ENCODE measurements at regions not wholly inside any gene's neighbourhood (a gene's known extent, or its start where the extent isn't known, plus 50 kb on each side); places are given as distances from the start of the nearest gene placed in this dataset.

GRCh38 chrX:39927380-39927779, 170.4 kb downstream of the BCOR start:
- no peak overlapping the region for H4K5ac ChIP-seq (ENCODE audit: low read depth, low read length)
- no peaks in the 10 kb centered on the region for H4K20me1 ChIP-seq (ENCODE audit: insufficient read depth, low read length)
- H3K4me2 ChIP-seq (ENCODE audit: low read depth, low read length) = no peak overlapping the region
- intact Hi-C loops (cut with micrococcal nuclease) = no loop called here
- no peaks in the 10 kb centered on the region for H3K4me1 ChIP-seq (ENCODE audit: control insufficient read depth, insufficient read depth, low read length)
- H2BK120ac ChIP-seq (ENCODE audit: low read depth, low read length) = no peak overlapping the region
- H3K9me3 ChIP-seq (ENCODE audit: control insufficient read depth, insufficient read depth, low read length) = no peaks in the 10 kb centered on the region
- H2BK20ac ChIP-seq (ENCODE audit: low read depth, low read length) = no peak overlapping the region
- no CpG with 5 or more reads among the region's 4 CpGs for WGBS, 2 experiments (ENCODE audit: extremely low coverage in 2 of 2, insufficient read length in 1 of 2)
- no peak overlapping the region for H2AFZ ChIP-seq (replicated peaks; ENCODE audit: low read length, poor library complexity)
- no peak overlapping the region for H4K8ac ChIP-seq (ENCODE audit: low read depth in 2 of 2, low read length in 2 of 2)
- no peak overlapping the region for H3K4me3 ChIP-seq (ENCODE audit: insufficient read depth, low read depth, low read length)
- H3K14ac ChIP-seq (replicated peaks; ENCODE audit: low read depth, low read length) = no peak overlapping the region
- dilution Hi-C loops (cut with HindIII; ENCODE audit: low sequenced_read_pairs, unreplicated experiment) = no loop called here
- ChIA-PET POLR2A (ENCODE audit: unreplicated experiment) (no interaction called here), CTCF (no interaction called here)
- no peaks in the 10 kb centered on the region for H3K9me1 ChIP-seq (ENCODE audit: insufficient read depth, low read length)
- no peak overlapping the region for H3K18ac ChIP-seq (ENCODE audit: low read depth, low read length)
- no peak overlapping the region for H2AK5ac ChIP-seq (ENCODE audit: low read depth, low read length)
- no peak overlapping the region for H2AK9ac ChIP-seq (replicated peaks; ENCODE audit: low read depth, low read length, poor library complexity)
- no peak overlapping the region for H3K4ac ChIP-seq (ENCODE audit: low read depth, low read length)
- H4K91ac ChIP-seq (ENCODE audit: insufficient read depth, low read depth, low read length) = no peak overlapping the region
- no peak for DNase-seq
- ATAC-seq (ENCODE audit: low read depth) = no peak
- H3K27me3 ChIP-seq (ENCODE audit: control insufficient read depth, insufficient read depth, low read length) = peaks cover 18% of the 10 kb centered on the region
- no peak overlapping the region for H3K9ac ChIP-seq (ENCODE audit: low read depth, low read length)
- in situ Hi-C loops (cut with MboI; ENCODE audit: low sequenced_read_pairs) = no loop called here
- no peaks in the 10 kb centered on the region for H3K36me3 ChIP-seq (ENCODE audit: control insufficient read depth, insufficient read depth, low read length)
- no peak overlapping the region for H3K23ac ChIP-seq (ENCODE audit: low read depth, low read length)
- no peak overlapping the region for H3K27ac ChIP-seq (ENCODE audit: insufficient read depth, low read length)
- no peak overlapping the region for H2BK15ac ChIP-seq (ENCODE audit: low read depth, low read length)
- no TSS peak for BruUV-seq (replicated peaks)
- no peak overlapping the region for H2BK5ac ChIP-seq (ENCODE audit: low read depth, low read length, poor library complexity, severe bottlenecking)
- H3K79me1 ChIP-seq (ENCODE audit: low read depth in 1 of 2, low read length in 2 of 2) = no peaks in the 10 kb centered on the region
- H3K56ac ChIP-seq (ENCODE audit: extremely low read depth, insufficient read depth, low read length) = no peak overlapping the region
- TF ChIP-seq USF2 (IDR thresholded peaks at IDR 0.05; ENCODE audit: low read depth, low read length) (no peak), CEBPB (IDR thresholded peaks at IDR 0.05; ENCODE audit: low read depth, low read length) (no peak), MAZ (IDR thresholded peaks at IDR 0.05; ENCODE audit: borderline replicate concordance, low read depth, low read length) (no peak), BHLHE40 (IDR thresholded peaks at IDR 0.05; ENCODE audit: low read depth, low read length) (no peak), RCOR1 (IDR thresholded peaks at IDR 0.05; ENCODE audit: insufficient replicate concordance, low read length) (no peak), ELK1 (IDR thresholded peaks at IDR 0.05; ENCODE audit: borderline replicate concordance, low read depth, low read length) (no peak), POLR2A (IDR thresholded peaks at IDR 0.05; ENCODE audit: low read depth, low read length) (no peak), CTCF (conservative IDR thresholded peaks at IDR 0.05; ENCODE audit: low read depth, low read length) (no peak), SMC3 (IDR thresholded peaks at IDR 0.05; ENCODE audit: low read depth, low read length) (no peak), MXI1 (IDR thresholded peaks at IDR 0.05; ENCODE audit: borderline replicate concordance, low read depth, low read length) (no peak), RAD21 (IDR thresholded peaks at IDR 0.05; ENCODE audit: low read length) (no peak), FOS (IDR thresholded peaks at IDR 0.05; ENCODE audit: low read depth, low read length) (no peak), RFX5 (IDR thresholded peaks at IDR 0.05; ENCODE audit: low read depth, low read length) (no peak)

Measured in IMR-90 (cell line).